NCI-H2227 treated with DMSO at 0.1 percent for 48 hours (cell line): ENCODE measurements at regions not wholly inside any gene's neighbourhood (a gene's known extent, or its start where the extent isn't known, plus 50 kb on each side); places are given as distances from the start of the nearest gene placed in this dataset.
"Not testable (repeated sequence)": the region's sequence is repeated elsewhere in the genome, so short reads cannot be mapped to it uniquely, and the experiment has no call there.

Source experiments
- DNase-seq: peaks from one replicate; lab custom pipeline; 2025; lab: John Stamatoyannopoulos, UW

DNA sequence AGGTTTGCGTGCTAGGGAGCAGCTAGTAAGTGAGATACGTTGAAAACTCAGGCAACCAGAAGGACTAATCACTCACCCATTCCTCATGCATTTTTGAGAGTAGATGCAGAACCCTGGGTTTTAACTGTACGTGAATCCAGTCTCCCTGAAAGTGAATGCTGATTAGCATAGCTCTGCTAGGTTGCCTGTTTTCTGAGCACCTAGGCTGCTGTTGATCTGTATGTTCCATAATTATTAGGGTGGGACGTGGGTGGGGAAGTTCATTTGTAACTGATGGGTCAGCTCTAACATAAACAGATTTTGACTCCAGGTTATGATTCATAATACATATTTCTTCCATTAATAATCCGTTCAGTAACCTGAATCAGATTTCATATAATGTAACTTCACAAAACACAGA, 379.0 kb upstream of the FANCL start:
- no peak for DNase-seq

DNA sequence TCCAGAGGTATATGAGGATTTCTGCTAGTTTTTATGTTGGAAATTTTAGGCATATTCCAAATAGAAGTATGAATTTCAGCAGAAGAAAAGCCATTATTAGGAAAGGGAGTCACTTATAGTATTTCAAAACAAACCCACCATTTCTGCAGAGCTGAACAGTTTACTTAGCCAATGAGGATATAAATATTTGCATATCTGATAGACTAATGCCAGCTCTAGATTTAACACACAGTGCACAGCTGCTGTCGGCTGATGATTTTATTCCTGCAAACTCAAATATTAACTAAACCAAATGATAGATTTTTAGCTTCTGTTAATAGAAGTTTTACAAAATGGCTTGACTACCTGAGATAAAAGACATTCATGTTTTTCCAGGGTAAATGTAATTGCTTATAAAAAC, 375.8 kb upstream of the FANCL start:
- no peak for DNase-seq

DNA sequence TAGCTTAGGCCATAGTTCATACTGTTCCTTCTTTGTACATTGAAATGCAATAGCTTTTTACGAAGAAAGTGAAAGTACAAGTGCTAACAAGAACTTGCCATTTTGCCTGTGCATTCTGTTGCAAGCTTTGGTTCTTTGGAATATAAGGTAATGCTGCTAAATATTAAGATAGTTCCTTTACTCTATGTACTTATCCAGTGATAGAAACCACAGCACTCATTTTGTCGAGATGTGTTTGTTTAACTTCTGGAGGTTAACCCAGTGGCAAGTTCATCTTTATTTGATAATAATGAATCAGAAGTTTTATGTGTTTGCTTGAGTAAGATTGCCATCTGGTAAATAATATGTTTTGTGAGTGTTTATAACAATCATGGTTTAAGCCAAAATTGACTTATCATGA, 373.1 kb upstream of the FANCL start:
- DNase-seq = peak; percentile 61

DNA sequence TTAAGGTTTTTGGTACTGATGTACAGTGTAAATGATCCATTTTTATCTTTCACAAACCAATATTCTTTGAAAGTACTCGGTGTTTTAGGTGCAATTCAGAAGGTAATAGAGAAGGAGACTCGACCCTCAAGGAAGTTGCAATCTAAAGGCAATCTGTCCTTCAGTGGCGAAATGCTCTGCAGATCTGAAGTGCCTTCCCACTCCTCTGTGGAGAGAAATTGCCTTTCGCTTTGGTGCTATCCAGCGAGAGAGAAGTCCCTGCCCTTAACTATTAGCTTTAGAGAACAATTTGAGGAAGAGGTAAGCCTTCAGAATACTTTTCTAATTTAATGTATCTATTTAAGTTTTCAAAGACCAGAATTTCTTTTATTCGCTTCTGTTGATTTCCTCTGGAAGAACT, 371.8 kb upstream of the FANCL start:
- no peak for DNase-seq

DNA sequence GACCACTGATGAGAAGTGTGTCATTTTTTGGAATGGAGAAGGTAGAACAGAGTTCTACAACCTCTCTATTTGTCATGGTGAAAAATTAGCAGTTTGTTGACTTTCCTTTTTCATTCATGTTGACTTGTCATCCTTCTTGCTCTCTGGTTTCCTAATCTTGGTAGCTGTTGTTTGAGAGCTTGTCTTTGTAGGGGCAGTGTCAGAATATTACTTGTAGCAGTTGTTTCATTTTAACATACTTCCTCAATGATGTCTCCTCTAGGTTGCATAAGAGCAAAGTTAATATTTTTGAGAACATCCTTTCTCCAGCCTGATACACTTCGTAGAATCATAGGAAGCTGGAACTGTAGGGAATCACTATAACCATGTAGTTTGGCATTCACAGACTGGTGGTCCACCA, 368.2 kb upstream of the FANCL start:
- DNase-seq = no peak

DNA sequence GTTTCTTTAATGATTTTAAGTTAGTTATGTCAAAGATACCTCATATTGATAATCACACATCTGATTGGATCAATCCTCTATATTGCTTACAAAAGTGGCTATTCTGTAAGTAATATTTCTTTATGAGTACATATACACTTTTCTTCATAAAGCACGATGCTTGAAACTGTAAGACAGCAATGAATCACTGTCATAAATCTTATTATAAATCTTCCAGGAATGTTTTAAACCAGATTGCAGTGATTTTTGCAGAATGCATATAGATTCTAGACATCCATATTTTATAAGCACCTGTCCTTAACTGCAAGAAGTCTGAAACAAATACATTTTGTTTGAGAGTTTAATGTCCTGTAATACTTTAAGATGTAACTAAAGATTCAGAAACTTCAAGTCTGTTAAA, 367.0 kb upstream of the FANCL start:
- DNase-seq = no peak

DNA sequence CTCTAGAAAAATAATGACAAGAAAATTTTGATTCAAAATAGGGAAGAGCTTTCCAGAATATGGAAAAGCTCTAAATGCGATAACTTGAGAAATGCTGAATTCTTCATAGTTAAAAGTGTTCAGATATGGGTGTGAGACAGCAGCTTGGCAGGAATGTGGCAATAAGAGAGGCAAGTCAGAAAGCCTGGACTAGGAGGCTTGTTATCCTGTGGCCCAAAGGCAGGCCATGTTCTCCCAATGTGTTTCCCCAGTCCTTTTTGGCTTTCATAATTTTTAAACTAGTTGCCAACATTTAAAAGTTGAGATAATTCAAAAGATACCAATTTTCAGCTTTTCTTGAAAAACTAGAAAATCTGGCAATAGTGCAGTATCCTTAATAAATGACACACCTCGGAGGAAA, 366.3 kb upstream of the FANCL start:
- DNase-seq = no peak

DNA sequence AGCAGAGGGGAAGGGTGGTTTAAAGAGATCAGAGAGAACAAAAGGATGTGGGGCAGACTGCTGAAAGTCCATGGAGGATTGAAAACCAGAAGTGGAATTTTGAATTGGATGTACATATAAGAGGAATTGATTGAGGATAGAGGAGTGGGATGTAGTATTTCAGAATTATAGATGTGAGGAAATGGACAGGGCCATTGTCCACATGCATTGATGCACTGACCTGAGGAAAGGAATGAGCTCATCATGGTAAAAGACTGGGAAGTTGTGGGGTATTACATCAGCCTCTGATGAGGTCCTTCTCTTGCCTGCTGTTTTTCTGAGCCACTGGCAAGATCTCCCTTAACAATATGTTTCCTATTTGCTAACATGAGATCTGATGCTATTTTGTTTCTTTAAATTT, 365.7 kb upstream of the FANCL start:
- DNase-seq = no peak

DNA sequence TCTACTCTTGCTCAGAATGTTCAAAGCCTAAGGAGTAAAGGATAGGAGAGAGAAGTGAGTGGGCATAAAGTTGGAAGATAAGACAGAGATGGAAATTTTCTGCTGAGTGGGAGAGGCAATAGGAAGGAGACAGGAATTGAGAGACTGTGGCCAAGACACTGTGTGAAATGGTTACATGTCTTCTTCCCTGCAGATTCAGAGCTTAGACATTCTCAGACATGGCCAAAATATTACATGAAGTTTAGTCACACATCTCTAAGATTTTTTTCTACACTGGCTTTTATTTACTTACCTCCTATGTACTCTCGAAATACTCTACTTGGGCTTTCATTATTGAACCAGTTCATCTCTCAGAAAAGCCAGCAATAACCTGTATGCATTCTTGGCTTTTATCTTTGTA, 363.0 kb upstream of the FANCL start:
- DNase-seq = no peak

DNA sequence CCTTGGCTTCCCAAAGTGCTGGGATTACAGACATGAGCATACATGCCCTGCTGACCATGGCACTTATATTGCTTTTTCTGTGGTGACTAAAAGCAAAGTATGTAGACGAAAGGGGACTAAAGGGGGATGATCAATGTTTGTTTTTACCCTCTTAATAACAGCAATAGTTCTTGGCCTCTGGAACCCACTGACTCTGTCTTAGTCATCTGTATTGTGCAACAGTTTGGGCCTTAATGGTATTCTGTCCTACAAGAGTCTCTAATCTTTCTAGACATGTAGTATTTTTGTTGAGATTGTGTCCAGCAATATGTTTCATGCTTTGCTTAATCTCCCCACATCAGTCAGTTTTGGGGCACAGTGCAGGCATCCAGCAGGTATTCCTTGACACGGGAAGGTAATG, 359.9 kb upstream of the FANCL start:
- no peak for DNase-seq

DNA sequence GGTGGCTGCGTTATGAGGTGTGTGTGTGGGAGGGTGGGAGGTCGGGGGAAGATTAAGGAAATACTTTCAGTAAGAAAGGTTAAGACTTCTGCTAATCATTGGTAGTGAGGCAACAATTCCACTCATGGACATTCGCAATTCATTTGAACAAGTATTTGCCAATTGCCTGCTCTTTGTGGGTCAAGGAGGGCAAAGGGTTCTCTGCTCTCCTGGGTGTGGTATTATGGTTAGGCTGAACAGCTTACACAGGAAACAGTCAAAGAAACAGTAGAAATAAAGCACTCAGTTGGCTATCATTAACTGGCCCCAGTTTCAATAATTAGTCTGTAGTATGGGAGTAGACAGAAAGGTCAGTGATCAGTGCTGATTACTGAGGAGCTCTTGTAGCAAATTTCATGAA, 357.0 kb upstream of the FANCL start:
- no peak for DNase-seq

DNA sequence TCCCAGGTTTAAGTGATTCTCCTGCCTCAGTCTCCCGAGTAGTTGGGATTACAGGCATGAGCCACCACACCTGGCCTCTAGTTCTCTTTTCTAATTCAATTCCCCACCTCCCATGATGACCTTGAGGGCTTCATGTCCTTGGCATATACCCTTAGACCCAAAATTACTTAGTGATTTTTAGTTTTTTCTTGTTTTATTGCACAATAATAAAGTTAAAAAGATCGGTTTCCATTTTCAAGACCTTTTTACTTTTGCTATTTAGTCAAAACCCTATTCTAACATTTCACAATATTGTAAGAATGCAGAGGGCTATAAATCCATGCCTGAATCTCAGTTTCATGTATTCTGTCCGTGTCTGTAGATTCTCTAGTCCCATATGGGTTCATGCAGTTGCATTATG, 354.6 kb upstream of the FANCL start:
- DNase-seq = no peak

DNA sequence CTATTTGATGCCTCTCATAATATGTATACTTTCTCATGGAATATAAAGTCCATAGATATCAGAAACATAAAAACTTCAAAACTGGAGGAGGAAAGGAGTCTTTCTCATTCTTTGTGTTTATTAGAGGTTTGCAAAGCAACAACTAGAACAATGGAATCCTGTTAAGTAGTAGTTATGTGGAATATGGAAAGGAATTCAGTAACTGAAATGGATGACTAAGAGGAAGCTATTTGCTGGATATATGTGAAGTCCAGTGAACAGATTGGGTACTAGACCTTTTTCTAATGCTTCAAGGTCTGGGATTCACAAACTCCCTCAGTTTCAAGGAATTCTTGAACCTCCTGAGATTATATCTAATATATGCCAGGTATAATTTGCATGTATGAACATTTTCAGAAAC, 353.6 kb upstream of the FANCL start:
- no peak for DNase-seq

DNA sequence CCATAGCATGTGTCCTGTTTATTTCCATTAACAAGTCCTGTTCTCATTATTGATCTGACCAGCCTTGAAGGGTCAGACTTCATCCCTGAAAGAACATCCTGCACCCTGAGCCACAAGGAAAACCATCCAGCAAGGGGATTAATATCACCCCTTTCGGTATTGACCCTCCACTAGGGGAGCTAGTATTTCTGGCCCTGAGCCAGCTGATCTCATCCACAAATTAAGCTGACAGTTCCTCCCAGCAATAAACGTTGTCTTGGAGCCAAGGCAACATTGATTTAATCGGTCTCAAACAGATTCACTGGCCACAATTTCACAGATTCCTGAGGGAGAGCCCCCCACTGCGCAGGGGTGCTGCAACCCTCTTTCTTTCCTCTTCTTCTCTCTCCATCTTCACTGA, 353.1 kb upstream of the FANCL start:
- no peak for DNase-seq

DNA sequence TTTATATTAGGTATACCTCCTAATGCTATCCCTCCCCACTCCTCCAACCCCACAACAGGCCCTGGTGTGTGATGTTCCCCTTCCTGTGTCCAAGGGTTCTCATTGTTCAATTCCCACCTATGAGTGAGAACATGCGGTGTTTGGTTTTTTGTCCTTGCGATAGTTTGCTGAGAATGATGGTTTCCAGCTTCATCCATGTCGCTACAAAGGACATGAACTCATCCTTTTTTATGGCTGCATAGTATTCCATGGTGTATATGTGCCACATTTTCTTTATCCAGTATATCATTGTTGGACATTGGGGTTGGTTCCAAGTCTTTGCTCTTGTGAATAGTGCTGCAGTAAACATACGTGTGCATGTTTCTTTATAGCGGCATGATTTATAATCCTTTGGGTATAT, 345.1 kb upstream of the FANCL start:
- DNase-seq = not testable (repeated sequence)

DNA sequence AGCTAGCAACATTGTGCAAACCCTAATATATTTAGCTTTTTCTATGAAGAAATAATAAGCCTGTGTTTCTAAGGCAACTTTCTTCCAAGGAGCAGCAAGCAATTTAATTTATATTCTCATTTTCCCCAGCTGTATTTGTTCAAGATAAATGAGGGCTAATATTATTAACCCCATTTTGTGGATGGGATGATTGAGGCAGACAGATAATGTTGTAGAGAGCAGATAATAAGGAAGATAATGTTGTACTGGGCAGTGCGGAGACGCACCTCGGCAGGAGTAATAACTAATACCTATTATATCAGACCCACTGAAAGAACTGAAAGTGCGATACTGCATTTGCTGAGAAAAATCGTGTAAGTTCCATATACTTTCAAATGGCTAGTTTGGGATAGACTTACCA, 344.1 kb upstream of the FANCL start:
- no peak for DNase-seq

DNA sequence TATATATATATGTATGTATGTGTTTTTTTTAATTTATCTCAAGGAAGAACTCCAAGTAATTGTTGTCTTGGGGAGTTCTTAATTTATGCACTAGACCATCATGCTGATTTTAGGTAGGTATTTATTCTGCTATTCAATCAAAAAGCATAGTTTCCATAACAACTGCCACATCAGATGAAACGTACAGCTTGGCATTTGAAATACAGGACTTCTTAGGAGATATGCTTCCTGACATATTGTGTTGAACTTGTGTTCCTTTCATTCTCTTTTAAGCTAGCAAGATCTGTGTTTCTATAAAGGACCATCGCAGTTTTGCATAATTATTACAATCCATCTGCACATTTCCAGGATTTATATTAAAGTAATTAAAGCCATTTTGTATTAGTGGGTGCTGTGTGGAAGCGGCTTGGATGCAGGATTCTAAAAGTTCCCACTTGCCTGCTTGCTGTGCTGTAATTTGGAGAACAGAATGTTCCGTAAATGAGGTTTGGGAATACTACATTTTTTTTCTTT, 343.5 kb upstream of the FANCL start:
- DNase-seq = no peak

DNA sequence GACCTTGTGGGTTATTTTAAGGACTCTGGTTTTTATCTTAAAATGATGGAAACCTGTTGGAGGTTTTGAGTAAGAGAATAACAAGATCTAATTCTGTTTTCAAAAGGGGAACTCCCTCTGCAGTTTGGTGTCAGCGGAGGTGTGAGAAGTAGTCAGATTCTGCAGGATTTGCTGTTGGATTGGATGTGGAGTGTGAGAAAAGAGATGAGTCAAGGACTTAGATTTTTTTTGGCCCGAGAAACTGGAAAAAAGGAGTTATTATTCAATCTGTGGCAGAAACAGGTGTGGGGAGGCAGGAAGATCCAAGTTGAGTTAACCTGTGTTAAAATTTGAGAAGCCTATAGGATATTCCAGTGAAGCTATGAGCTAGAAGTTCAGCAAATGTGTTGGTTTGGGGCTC, 337.2 kb upstream of the FANCL start:
- no peak for DNase-seq

DNA sequence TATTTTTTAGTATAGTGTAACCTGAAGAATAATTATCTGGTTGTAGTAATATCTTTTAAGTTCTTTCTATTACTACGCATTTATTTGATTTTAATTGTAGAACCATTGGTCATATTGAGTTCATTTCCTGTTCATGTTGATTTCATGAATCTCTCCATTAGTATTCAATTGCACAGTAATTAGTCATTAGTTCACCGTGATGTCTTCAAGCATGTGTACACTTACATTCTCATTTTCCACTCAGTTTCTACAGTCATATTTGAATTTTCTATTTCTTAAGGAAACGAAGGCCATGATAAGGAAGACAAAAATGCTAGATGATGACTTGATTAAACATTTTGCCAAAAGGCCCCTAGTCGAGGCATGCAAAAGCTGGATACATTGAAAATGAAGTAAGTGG, 333.7 kb upstream of the FANCL start:
- DNase-seq = no peak

DNA sequence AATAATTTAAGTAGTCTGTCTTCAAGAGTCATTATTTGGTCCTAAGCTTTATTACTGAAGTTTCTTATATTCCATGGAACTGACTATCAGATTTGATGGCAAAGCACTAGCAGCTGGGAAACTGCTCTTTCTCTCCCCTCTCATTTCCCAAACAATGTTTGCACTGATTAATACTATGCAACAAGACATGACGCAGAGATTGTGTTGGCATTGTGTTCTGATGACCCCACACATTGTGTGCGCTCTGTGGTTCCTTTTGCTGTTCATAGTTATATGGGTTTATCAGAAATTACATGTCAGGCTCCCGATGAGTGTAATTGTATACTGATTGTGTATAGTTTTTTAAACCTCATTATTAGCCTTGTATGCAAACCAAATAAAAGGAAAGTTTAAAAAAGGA, 331.6 kb upstream of the FANCL start:
- peak; percentile 11 for DNase-seq

DNA sequence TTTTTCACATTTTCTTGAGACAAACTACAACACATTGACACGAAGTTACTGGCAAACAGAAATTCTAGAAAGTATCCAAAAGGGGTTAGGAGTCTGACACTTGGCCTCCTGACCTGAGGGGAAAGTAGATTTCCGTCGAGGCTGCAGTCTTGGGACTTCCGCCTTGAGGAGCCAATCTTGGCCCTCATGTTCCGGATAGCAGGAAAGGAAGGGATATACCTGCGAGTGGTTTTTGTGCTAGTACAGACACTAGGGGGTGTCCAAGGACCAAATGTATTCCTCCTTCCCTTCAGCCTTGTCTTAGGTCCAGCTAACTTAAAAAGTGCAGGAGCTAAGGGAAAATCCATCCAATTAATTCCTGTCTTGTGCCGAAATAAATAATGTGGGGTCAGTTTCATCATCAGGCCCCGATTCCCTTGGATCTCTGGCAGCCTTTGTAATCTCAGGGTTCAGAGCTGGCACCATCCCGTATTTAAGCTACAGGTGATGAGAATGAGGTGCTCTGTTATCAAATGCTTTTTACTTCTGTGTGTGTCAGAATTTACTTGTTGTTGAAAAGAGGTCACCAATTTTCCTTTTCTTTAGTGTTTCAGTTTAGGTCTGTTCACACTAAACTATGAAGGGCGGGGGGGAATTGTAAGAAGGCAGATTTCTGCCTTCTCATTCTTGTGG, 330.2 kb upstream of the FANCL start:
- peak; percentile 79 for DNase-seq

DNA sequence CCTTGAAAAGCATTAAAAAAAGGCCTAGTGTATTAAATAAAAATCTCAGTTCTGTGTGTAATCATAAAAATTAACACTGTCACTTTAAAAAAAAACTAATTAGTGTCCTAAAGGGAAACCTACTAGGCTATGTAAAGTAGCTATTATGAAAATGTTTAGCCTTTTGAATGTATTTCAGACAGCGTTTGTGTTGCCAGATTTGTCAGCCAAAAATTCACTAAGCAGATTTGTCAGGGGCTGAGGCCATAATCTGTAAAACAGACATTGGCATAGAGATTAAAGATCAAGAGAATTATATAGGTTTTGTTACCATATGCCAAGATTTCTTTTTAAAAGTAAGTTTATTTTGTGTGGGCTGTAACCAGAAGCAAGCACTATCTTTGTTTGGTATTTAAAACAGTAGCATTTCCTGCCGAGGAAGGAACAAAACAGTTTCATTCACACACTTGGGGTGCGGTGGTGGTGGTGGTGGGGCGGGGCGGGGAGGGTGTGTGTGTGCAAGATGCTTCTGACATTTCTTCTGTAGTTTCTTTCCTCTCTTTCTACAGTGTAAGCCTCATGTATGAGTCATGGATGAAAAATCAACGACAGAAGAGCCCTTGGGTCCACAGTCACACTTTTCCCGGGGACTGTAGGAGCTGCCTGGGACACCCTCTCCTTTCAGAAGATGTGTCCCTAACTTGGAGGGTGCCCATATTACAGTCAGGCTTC, 328.5 kb upstream of the FANCL start:
- DNase-seq = no peak

DNA sequence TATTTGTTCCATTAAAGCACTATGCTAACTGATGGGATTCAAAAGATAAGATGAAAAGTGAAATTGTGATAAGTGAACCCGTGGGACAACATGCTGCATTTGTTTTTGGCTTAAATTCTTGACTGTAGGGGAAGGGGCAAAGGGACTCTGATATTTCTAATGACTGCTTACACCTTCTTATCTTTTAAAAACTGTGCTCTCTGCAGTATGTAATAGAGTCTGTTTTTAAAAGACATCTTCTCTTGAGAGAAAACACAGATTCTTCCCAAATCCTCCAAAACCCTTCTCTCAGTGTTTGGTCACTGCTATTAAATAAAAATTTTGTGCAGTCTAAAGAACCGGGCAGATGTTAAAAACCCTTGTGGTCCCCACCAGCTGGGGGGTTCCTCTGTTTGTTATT, 327.8 kb upstream of the FANCL start:
- no peak for DNase-seq

DNA sequence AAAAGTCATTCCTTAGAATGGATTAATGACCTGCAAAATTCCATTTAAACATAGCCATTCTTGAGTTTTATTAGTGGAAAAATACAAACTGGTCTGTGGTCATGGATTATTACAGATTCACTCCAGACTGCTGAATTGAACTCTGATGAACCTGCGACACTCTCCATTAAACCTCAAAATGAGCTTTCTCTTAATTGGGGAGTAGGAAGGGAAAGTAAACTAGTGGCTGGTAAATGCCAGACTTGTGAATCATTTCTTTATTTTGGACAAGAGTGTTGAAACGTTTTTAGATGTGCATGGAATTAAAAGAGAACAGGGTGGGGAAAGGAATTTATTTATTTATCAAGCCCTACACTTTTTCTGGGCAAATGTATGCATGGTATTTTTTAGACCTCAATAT, 321.2 kb upstream of the FANCL start:
- no peak for DNase-seq
